HEK293 (cell line): ENCODE measurements at regions not wholly inside any gene's neighbourhood (a gene's known extent, or its start where the extent isn't known, plus 50 kb on each side); places are given as distances from the start of the nearest gene placed in this dataset.

ENCODE experiments used
- ZNF157 ChIP-seq: fragments of 450-650 bp; formaldehyde crosslinking; IDR thresholded peaks from 2 replicates; pipeline ENCODE4 v1.5.1; 2016; ENCODE audit warnings: missing biosample characterization, missing genetic modification characterization
- TF ChIP-seq, protein P1 (sequence below): fragments of 450-650 bp; formaldehyde crosslinking; IDR thresholded peaks from 2 replicates; pipeline ENCODE4 v1.5.1; 2016; ENCODE audit warnings: missing biosample characterization, missing genetic modification characterization

DNA sequence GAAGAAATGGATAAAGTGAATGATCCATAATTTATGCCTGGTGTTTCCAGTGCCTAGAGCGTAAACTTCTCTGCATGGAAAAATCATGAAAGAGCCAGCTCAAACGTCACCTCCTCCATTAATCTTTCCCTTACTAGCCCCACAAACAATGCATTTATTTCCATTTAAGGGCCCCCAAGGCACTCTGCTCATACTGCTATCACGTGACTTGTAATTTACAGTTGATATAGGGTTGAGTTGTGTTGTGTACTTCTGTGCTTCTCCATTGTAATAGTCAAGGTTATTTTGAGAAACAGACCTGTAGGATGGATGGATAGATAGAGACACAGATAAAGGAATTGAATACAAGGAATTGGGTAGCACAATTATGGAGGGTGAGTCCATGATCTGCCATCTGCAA is 1034.7 kb upstream of the GHITM start:
- no peak for TF ChIP-seq ZNF157 (tag by site-specific recombination)
- TF ChIP-seq, protein P1, sequence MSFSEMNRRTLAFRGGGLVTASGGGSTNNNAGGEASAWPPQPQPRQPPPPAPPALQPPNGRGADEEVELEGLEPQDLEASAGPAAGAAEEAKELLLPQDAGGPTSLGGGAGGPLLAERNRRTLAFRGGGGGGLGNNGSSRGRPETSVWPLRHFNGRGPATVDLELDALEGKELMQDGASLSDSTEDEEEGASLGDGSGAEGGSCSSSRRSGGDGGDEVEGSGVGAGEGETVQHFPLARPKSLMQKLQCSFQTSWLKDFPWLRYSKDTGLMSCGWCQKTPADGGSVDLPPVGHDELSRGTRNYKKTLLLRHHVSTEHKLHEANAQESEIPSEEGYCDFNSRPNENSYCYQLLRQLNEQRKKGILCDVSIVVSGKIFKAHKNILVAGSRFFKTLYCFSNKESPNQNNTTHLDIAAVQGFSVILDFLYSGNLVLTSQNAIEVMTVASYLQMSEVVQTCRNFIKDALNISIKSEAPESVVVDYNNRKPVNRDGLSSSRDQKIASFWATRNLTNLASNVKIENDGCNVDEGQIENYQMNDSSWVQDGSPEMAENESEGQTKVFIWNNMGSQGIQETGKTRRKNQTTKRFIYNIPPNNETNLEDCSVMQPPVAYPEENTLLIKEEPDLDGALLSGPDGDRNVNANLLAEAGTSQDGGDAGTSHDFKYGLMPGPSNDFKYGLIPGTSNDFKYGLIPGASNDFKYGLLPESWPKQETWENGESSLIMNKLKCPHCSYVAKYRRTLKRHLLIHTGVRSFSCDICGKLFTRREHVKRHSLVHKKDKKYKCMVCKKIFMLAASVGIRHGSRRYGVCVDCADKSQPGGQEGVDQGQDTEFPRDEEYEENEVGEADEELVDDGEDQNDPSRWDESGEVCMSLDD = no peak
